ENCODE measurements at regions not wholly inside any gene's neighbourhood (a gene's known extent, or its start where the extent isn't known, plus 50 kb on each side); places are given as distances from the start of the nearest gene placed in this dataset.

DNA sequence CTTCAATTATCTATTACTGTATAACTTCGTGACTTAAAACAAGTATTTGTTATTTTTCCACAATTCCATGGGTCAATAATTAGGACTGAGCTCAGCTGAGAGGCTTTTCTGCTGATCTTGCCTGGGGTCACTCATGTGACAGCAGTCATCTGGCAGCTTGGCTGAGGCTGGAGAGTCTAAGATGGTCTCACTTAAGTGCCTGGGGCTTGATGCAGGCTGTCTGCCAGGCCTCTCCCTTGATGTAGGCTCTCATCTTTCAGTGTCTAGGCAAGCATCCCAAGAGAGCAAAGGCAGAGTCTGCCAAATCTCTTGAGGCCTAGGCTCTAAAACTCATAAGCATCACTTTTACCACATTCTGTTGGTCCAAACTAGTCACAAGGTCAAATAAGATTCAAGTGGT, 93.2 kb downstream of the NKX2-1 start:
- TF ChIP-seq POLR2AphosphoS5 (IDR thresholded peaks at IDR 0.05) (no peak), POLR2A (IDR thresholded peaks at IDR 0.05) (no peak)
- TF ChIP-seq, protein P1, sequence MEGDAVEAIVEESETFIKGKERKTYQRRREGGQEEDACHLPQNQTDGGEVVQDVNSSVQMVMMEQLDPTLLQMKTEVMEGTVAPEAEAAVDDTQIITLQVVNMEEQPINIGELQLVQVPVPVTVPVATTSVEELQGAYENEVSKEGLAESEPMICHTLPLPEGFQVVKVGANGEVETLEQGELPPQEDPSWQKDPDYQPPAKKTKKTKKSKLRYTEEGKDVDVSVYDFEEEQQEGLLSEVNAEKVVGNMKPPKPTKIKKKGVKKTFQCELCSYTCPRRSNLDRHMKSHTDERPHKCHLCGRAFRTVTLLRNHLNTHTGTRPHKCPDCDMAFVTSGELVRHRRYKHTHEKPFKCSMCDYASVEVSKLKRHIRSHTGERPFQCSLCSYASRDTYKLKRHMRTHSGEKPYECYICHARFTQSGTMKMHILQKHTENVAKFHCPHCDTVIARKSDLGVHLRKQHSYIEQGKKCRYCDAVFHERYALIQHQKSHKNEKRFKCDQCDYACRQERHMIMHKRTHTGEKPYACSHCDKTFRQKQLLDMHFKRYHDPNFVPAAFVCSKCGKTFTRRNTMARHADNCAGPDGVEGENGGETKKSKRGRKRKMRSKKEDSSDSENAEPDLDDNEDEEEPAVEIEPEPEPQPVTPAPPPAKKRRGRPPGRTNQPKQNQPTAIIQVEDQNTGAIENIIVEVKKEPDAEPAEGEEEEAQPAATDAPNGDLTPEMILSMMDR (IDR thresholded peaks at IDR 0.05 in 8 of 11, conservative IDR thresholded peaks at IDR 0.05 in 3 of 11) = no peak

Data from spleen (tissue), 7 donors.